D721Med (cell line): ENCODE measurements at regions not wholly inside any gene's neighbourhood (a gene's known extent, or its start where the extent isn't known, plus 50 kb on each side); places are given as distances from the start of the nearest gene placed in this dataset.

Experiments
- DNase-seq: peaks from one replicate; pipeline ENCODE4 v3.0.0; 2011; ENCODE audit warnings: low spot score; ENCODE audit not compliant: insufficient read length
- FAIRE-seq: peaks from 2 replicates; lab custom pipeline; 2011; peaks lifted over from hg19 to GRCh38; lab: Jason Lieb, UNC
- TF ChIP-seq, protein P1 (sequence below): IDR thresholded peaks from 2 replicates; pipeline ENCODE4 v1.5.1; 2012; ENCODE audit warnings: mild to moderate bottlenecking, control low read depth; ENCODE audit not compliant: insufficient read depth; ENCODE audit errors: missing control alignments

DNA sequence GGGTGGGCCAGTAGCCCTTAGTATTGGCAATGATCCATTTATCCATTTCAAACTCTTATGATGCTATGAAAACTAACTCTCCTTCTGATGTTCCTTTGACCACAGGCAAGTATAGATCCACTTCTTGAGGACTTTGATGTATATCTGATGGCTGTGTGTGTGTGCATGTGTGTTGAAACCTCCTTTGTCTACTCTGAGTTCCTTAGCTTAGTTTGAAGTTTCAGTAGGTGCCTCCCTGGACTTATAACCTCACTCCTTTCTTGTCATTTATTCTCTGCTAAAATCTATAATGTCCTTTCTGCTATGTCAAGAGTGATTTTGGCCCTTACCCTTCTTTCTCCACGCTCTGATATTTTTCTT, 409.3 kb downstream of the PRDM2 start:
- FAIRE-seq (no peak), DNase-seq (no peak)
- TF ChIP-seq, protein P1, sequence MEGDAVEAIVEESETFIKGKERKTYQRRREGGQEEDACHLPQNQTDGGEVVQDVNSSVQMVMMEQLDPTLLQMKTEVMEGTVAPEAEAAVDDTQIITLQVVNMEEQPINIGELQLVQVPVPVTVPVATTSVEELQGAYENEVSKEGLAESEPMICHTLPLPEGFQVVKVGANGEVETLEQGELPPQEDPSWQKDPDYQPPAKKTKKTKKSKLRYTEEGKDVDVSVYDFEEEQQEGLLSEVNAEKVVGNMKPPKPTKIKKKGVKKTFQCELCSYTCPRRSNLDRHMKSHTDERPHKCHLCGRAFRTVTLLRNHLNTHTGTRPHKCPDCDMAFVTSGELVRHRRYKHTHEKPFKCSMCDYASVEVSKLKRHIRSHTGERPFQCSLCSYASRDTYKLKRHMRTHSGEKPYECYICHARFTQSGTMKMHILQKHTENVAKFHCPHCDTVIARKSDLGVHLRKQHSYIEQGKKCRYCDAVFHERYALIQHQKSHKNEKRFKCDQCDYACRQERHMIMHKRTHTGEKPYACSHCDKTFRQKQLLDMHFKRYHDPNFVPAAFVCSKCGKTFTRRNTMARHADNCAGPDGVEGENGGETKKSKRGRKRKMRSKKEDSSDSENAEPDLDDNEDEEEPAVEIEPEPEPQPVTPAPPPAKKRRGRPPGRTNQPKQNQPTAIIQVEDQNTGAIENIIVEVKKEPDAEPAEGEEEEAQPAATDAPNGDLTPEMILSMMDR, result no peak

DNA sequence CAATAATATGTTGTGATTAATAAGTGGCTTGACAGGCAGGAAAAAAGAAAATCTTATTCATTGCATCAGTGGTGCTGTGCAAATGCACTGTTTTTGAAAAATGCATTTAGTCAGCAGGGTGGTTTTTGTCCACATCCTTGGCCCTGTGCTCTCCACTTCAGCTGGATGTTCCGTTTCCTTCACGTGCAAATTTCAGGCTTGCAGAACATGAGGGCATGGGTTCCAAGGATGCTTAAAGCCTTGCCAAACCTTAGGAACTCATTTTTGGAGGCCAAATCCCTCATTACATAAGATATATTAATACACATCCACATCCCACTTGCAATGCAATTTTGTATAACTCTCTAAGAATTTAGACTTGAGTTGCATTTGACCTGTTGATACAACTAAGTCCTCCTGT, 410.1 kb downstream of the PRDM2 start:
- TF ChIP-seq, protein P1, result no peak
- FAIRE-seq, result no peak

DNA sequence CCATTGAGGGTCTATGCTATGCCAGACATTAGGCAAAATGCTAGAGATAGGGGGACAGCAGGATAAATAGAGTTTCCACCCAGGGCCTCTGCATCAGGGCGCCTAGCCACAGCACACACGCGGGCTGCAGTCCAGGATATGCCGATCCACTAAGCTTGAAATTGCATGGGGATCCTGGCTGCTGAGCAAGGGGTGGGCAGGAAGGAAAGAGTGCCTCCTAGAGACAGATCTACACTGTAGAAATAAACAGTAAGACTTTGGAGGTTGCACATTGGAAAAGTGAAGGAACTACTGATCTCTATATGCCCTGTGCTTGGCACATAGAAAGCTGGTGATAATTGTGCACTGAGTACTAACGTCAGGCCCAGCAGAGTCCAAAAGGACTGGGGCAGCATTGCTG, 411.1 kb downstream of the PRDM2 start:
- FAIRE-seq, result no peak

More for the DNA sequence above, 410.1 kb downstream of the PRDM2 start:
- DNase-seq, result no peak

DNA sequence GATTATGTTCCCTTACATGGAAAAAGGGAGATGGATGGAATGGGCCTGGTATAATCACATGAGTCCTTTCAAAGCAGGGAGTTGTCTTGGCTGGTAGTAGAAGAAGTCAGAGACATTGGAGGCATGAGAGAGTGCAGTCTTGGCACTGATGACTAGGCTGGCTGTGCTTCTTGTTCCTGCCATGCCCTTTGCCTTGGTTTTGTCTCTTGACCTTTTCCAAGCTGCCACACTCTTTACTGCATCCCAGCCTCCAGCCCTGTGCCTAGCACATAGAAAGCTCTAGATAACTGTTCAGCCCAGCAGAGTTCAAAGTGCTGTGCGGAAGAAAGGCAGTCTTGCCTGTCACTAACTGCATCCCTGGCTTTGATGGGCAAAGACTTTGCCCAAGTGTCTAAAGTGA, 412.6 kb downstream of the PRDM2 start:
- DNase-seq (no peak), FAIRE-seq (no peak)
- TF ChIP-seq, protein P1, result no peak

More for the DNA sequence above, 411.1 kb downstream of the PRDM2 start:
- DNase-seq, result no peak
- TF ChIP-seq, protein P1, result no peak

DNA sequence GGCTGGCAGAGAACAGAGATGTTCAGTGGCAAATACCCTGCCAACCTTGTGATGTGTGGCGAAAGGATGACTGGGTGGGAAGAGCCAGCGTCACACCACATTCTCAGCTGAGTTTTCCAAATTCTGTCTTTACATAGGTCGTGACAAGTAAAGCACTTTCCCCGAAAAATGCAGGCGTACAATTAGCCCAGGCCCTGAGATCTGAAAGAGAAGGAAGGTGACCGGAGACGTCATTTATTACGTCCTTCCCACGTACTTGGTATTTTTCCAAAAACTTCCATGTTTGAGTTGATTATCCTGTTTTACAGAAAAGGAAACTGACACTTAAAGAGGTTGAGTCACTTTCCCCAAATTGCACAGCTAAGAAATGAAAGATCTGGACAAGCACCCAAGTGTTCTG, 413.3 kb downstream of the PRDM2 start:
- no peak for DNase-seq
- FAIRE-seq, result no peak
- TF ChIP-seq, protein P1, result no peak

DNA sequence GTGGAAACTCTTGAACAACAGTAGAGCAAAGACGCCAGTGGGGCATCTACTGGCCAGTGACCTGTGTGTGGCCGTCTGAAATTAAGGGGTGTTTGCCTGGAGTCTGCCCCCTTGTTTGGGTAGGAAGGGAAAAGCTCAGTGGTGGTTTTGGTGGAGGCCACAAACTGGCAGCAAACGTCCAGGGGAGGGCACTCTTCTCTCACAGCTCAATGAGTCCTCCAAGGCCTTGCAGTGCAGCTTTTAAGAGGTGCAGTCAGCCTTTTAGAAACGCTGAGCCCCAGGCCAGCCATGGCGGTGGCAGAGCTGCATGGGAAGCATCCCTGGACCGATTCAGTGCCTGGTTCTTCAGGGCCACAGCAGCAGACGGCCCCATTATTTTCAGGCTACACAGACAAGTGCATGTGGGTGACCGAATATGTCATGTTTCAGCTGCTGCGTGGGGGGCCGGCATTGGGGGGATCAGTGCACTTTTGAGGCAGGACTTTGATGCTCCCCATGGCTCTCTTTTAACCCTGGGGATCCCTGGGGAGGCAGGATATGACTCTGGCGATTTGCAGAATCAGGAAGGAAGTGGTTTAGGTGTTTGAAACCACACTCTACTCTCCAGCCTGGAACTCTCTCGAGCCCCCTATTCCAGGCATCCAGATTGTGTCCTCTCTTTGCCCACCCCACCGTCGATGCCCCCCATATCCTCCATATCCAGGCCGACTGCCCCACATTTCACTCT, 414.0 kb downstream of the PRDM2 start:
- TF ChIP-seq, protein P1, result peak; percentile 48
- no peak for DNase-seq
- FAIRE-seq, result no peak

DNA sequence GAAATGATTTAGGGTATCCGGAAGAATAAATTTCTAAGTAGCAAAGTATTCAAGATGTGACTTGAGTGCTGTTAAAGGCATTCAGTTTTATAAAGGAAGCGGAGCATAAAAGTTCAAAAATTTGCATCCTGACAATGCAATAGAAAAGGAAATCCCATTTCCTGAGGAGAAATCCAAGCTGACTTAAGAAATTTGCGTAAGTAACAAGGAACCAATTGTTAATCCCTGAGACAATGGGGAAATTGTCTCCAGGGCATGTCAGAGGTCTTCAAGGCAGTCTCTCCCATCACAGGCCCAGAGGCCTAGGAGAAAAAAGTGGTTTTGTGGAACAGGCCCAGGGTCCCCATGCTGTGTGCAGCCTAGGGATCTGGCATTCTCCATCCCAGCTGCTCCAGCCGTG, 416.0 kb downstream of the PRDM2 start:
- DNase-seq (no peak), FAIRE-seq (no peak)
- TF ChIP-seq, protein P1, result no peak
